GM21515 (cell line): ENCODE measurements at regions not wholly inside any gene's neighbourhood (a gene's known extent, or its start where the extent isn't known, plus 50 kb on each side); places are given as distances from the start of the nearest gene placed in this dataset.

Source experiments
- ATAC-seq: cut with Tn5 transposase; IDR thresholded peaks from one replicate; pipeline ENCODE4 v1.9.1; 2021; ENCODE audit not compliant: unreplicated experiment

DNA sequence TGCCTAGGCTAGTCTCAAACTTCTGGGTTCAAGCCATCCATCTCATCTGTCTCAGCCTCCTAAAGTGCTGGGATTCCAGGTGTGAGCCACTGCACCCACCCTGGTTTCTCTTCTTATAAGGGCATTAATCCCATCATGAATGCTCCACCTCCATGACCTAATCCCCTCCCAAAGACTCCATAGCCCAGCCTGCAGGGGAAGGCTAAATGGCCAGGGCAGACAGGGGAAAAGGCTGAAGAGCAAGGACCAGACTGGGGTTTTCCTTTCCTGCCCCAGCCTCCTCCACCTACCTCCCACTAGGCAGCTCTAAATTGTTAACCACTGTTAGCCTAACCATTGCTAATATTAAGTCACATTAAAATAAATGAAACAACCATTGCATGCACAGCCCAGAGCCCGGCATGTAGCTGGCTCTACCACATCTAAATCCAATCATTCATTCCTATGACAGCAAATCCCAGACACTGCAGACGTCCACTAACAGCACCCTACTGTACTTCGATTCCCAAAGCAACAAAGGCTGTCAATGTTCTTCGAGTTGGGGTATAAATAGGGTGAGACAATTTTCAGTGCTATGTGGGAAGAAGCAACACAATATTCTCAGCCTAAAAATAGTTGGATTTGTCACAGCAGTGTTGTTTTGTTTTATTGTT lies 243.2 kb upstream of the ARID1B start:
- ATAC-seq = no peak

DNA sequence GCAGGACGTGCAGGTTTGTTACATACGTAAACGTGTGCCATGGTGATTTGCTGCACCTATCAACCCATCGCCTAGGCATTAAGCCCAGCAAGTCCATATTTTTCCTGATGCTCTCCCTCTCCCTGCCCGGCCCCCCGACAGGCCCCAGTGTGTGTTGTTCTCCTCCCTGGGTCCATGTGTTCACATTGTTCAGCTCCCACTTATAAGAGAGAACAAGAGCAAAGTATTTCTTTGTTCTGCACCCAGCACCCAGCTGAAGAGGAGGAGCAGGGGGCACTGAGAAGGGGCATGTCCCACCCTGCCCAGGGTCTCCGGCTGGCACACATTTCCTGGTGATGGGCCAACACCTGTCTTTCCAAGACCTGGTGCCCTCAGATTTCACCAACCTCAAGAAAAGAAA lies 251.1 kb upstream of the ARID1B start:
- ATAC-seq = no peak

DNA sequence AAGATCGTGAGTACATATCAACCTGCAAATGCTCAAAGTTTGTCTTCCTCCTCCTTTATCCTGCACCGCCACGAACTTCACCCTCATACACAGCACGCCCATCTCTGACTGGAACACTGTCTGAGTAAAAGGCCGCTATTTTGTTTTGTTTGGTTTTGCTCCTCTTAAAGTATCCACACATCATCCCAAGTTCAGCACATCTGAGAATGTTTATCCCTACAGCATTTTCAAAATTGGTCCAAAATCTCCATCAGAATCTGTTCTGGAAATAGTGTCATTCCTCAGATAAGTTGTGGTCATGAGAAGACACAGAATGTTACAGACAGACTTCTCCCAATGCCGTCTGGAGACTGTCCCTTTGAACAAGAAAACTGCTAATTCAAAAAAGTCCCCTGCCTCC lies 251.6 kb upstream of the ARID1B start:
- ATAC-seq = no peak

DNA sequence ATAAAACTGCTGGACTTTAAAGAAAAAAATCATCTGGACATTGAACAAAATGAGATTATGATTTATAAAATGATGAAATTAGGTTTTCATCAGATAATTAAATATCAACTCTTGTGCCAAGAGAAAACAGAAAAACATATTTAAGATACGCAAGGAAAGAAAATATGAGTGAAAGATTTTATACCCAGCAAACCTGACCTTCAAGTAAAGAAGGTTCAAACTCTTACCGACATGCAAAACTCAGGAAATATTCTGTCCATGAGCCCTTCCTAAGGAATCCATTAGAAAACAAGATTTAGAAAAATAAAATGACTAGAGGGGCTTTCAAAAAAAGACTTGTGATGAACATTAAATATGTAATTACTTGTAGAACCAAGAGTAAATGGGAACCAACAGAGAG lies 257.2 kb upstream of the ARID1B start:
- no peak for ATAC-seq

DNA sequence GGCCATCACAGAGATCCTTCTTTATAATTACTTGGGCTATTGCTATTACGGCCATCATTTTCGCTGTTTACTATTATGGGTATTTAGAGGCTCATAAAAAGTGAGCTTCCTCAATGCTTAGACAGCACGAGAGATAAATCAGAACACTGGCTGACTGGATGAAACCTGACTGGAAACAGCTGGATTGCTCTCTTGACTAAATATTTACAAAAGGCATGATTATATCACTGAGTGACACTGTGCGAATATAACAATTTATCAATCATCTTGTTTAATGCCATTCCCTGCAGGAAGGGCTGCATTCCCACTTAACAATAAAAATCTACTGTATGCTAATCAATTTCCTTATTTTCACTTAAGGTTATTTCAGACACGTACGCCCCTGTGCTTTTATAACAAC lies 260.1 kb upstream of the ARID1B start:
- ATAC-seq = no peak

DNA sequence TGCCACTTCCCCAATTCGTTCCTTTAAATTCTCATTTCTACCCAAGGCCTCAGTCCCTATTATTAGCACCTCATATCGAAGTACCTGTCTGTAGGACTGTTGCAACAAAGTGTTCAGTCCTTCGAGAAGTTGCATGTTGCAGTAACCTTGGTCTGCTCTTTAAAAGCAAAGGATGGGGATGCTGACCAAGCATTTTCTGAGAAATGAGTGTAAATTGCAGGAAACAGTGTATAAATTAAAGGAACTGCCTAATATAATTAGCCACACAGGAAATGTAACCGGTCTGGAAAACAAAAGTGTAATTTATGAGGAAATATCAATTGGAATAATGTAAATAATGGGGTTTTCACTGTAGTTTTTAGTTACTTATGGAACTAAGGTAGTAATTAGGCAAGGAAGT lies 261.9 kb upstream of the ARID1B start:
- no peak for ATAC-seq

DNA sequence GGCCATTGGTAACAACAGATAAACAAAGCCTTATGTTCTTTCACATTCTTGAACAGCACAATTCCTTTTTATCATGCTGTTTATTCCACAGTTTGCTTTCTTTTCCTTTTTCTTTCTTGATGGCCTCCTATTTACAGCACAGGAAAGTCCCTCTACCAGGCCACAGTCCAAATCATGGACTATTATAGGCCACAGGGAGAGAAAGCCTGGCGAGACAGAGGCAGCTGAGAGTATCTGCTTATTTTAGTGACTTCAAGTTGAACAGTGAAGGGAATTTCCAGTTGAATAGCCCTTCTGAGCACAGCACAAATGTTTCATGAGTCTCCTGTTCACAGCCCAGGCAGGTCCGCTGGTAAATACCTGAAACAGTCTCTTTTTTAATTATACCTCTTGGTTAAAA lies 263.7 kb upstream of the ARID1B start:
- no peak for ATAC-seq

DNA sequence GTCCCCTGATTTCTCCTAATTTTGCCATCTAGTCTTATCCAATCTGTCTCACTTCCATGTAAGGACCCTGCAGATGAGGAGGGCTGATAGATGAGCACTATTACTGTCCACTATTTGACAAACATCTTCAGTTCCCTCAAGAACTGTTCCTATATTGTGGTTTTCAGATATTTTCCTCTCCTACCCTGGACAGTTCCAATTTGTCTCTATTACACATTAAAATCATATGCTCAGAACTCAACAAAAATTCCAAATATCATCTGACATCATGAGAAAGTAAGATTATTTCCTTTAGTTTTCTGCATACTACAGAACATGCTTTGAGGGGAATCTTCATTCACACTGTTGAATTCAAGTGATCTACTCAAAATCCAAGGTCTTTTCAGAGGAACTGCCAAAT lies 265.6 kb upstream of the ARID1B start:
- ATAC-seq = no peak

DNA sequence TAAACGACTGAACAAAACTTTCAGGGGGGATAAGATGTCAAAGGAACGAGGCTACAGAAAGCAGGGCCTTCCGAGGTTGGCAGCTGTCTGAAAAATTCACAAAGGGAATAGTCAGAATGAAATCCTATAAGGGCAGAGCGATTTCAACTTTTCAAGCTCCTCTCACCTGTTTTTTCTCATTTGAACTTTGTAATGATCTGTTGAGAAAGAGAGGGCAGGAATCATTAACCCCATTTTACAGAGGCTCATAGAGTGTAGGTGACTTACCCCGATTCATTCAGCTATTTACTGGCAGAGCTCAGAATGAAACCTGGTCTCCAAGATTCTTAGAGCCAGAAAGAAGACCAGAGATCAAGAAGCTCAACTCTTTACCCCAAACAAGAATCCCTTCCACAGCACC lies 266.1 kb upstream of the ARID1B start:
- no peak for ATAC-seq

DNA sequence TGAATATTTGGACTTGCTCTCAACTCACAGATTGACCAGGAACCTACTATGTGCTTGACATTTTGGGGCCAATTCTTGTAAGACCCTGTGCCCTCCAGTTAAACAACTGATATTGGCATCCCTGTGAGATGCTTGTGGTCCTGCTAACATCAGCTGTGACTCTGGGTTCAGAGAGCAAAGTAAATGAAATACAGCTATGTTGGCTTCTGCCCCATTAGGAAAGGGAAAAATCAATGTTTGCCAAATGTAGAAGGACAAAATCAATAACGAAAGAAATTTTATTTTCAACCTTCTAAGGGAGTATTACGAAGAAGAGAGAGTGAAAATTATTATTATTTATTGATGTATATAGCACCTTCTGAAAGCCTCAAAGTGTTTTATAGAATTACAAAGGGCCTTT lies 266.9 kb upstream of the ARID1B start:
- ATAC-seq = no peak

DNA sequence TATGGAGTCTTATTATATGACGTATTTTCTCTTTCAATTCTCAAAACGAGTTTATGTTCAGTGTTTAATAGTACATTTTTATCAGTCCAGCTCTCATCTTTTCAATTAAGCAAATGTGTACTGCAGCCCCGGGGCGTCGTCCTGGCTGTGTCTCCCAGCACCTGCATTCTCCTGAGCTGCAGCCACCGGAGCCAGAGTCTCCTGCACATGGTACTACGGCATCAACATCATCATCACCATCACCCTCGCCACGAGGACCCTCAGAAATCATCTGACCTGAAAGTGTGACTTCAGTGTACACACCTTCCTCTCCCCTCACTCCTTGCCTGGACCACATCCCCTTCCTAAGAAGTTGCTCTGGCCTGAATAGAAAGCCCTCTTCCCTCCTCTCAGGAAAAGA lies 267.7 kb upstream of the ARID1B start:
- no peak for ATAC-seq

DNA sequence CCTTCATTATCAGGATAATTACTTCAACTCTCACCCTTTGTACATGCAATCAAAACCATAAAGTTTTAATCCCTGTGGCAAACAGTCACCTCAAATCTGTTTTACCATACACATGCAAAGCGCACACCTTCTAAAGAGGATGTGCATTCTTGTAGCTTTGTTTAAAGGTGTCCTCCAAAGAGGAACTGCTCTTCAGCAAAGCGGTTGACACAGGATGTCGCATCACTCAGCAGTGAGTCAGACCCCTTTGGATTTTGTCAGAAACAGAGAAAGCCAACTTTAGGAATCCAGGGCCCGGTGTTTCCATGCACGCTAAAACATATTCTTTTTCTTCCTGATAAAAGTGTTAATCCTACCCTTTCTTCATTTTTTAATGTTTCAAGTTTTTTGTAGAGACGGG lies 268.3 kb upstream of the ARID1B start:
- ATAC-seq = no peak

DNA sequence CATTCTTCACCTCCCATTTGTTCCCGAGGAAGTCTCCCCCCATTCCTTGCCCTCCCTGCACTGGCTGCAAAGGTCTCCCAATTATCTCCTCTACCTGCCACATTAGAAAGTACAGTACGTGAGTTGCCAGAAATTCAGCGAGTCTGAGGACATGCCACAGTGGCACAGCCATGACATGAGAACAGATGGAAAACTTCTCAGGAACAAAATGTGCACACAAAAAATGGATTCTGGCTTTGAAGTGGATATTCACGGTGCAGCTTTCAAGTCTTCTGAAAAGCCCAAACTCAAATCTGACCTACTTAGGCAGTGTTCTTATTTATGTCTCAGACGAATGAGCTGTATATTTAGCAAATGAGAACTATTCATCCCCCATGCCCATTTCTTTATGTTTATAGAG lies 269.1 kb upstream of the ARID1B start:
- ATAC-seq = no peak

DNA sequence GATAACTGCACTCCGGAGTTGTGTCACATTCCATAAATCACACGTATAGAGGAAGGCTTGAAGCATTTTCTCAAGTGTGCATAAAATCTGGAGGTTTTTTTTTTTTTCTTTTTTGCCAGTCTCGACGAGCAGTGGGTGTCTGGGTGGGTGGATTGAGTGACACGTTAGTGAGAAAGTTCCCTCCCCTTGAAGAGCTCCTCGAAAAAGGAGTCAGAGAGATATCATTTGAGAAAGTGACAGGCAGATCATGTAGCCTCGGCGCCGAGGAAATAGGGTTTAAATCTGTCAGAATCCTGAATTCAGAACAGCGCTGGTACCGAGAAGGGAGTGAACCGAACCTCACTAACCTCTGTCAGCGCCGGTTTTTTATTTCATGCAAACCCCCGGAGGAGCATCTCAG lies 269.5 kb upstream of the ARID1B start:
- no peak for ATAC-seq

DNA sequence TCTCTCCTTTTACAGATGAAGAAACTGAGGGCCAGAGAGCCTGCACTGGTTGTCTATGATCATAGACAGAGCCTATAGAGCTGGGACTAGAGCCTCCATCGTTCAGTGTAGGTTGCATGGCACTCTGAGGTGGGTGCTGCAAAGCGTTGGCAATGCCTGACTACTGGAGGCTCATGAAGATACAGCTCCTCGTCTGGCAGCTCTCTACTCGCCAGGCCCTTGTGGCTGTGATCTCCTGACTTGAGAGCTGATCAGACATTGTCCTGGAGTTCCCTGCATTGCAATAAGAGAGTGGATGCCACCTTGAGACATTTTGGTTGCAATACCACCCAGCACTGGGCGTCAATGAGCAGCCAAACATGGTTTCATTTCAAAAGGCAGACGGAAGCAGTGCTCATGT lies 270.1 kb upstream of the ARID1B start:
- ATAC-seq = no peak

DNA sequence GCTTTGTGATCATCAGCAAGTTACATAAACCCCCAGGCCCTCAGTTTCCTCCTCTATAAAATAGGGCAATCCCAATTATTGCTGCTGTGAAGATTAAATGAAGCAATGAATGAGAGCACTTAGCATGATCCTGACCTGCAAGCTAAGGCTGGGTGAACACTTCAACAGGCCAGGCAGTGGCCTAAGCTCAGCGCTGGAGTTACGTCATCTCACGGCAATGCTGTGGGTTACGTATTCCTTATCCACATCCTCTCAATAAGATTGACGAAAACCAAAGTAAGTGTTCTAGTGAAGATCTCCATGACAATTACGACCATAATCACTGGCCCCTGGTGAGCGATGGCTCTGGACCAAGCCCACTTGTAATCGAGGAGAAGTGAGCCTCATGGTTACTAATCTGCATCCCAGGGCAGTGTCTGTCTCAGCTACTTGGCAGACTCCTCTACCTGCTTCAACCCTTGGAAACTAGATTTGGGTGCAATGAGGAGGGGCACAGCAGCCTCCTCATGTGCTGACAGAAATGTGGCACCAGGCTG lies 274.1 kb upstream of the ARID1B start:
- ATAC-seq = no peak

DNA sequence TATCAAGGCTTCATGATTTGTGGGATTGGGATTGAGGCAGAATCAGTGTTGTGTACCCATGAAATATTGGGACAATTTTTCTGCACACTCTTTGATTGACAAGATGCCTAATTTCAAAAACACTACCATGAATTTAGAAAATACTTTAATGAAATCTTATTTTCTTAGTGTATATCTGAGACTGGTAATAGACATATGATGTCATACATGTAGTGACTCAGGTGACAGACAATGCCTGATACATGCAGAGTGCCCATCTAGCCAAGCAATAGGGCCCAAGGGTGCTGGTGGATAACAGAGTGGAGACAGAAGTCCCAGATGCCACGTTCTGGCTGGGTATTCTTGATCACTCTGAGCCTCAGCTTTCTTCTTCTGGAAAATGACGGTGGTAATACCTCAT lies 279.6 kb upstream of the ARID1B start:
- no peak for ATAC-seq

DNA sequence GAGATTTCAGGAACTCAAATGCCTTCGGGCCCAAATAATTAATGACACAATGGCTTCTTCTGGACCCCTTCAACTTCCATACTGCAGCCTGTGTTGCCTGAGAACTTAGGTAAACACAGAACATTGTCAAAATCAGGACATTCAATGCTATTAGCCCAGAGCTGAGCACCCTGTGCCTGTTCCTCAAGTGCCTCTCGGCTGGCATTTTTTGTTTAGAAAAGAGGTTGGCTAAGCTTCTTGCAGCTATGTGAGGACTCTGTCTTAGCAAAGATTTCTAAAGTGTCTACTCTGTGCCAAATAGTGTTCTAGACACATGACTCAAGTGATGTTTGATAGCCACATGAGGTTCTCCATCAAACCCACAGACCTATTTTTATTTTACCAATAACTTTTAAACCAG lies 289.3 kb upstream of the ARID1B start:
- ATAC-seq = no peak

DNA sequence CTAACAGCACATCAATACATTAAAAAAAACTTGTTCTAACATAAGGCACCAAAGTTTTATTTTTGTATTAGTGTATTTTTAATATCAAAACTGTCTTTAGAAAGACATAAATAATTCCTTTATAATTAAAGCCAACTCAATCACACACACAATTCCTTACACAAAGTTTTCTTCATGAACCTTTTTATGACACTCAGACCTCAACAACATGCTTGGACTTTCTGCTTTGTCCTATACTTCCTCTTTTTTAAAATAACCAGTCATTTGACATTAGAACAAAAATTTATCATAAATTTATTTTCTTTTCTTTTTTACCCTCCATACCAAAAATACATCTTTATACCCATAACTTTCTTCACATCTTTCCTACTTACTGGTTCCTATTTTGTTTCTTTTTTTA lies 292.0 kb upstream of the ARID1B start:
- no peak for ATAC-seq

DNA sequence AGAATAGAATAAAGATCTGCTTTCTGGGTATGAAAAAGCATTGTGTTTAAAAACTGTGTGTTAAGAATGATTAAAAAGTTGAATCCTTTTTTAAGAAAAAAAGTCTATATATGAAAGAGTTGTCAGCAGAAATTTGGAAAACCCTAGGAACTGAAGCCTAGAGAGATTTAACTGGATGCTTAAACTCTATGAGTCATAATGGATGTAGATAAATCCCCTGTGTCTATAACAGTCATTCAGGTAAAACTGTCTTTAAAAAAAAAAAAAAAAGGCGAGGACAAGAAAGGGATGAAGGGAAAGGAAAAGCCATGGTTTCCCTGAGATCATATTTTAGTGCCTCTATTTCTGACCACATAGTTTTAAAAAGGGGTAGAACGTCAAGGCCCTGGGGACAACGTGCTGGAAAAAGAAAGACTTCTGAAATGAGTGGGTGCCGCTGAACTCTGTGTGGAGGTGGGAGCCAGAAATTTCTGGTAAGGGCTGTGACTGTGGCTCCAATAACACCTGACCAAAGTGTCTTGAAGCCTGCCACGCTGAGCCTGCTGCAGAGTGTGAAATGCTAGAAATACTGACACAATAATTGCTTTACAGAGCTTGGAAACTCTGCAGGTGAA lies 302.6 kb upstream of the ARID1B start:
- no peak for ATAC-seq

DNA sequence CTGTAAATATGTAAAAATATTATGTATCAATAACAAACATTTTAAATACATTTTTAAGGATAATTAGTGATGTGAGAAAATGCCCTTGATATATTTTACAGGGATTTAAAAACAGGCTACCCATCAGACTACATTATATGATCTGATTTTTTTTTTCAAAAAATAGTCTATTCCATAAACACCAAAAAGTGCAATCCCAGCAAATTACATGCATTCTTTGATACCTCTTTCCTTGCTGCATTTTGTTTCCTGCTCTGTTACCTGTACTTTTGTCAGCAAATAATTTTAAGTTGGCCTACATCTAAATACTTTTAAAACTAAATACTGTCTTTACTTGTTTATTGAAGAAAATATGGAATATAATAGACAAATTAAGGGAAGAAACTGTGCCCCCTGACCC lies 306.2 kb upstream of the ARID1B start:
- no peak for ATAC-seq

DNA sequence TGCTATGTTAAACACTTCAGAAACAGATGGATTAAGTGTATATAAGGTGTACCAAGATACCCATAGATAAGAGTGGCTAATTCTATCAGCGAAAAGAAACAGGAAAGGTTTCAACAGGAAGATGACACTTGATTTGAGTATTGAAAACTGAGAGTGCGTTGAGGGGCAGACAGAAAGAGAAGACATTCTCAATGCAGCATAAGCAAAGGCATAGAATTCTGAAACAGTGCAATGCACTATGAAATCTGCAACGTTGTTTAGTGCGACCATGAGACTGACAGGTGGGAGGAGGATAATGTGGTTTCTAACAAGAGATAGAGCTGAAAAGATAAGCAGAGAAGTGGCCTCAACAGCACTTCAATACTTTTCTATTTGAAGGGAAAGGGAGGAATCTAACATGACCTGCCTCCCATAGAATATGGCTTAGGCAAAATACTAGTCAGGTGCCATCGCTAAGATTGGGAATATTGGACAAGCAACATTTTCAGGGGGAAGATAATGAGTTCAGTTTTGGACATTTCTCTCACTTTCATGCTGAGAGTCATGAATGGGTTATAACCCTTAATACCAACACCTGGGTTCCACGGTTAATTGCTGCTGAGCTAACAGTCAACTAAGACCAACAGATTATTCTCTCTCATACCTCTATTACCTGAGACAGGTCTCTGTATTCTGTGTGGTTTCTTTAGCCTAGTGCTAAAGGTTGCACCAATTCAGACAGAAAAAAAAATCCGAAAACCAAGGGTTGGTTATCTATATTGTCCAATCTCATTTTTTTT lies 312.9 kb upstream of the ARID1B start:
- peak; percentile 77 for ATAC-seq
